ENCODE measurements at regions not wholly inside any gene's neighbourhood (a gene's known extent, or its start where the extent isn't known, plus 50 kb on each side); places are given as distances from the start of the nearest gene placed in this dataset.
"Not testable (repeated sequence)": the region's sequence is repeated elsewhere in the genome, so short reads cannot be mapped to it uniquely, and the experiment has no call there.

DNA sequence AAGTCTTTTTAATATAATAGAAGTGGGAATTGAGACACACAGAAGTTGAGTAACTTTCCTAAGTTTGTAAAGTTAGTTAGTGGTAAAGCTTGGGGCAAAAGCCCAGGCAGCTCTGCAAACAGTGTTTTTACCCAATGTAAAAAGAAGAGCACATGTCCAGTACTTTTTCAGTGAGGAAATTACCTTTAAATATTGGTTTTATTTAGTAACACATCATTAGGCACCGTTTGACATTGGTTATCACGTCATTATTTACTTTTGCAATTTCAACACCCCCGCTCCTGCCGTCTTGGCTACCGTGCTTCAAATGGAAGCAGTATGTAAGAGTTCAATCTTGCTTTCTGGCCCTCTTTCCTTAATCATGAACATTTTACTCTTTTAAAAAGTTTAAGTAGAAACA, 807.9 kb downstream of the EPHA4 start:
- no peaks in the 10 kb centered on the region for H3K9me3 Mint-ChIP-seq
- H3K4me3 Mint-ChIP-seq: no peak overlapping the region
- H3K27ac Mint-ChIP-seq (ENCODE audit: unreplicated experiment): no peak overlapping the region
- no peaks in the 10 kb centered on the region for H3K36me3 Mint-ChIP-seq (ENCODE audit: low read depth)
- peaks cover 4% of the 10 kb centered on the region for H3K4me1 Mint-ChIP-seq
- TF ChIP-seq, protein P1, sequence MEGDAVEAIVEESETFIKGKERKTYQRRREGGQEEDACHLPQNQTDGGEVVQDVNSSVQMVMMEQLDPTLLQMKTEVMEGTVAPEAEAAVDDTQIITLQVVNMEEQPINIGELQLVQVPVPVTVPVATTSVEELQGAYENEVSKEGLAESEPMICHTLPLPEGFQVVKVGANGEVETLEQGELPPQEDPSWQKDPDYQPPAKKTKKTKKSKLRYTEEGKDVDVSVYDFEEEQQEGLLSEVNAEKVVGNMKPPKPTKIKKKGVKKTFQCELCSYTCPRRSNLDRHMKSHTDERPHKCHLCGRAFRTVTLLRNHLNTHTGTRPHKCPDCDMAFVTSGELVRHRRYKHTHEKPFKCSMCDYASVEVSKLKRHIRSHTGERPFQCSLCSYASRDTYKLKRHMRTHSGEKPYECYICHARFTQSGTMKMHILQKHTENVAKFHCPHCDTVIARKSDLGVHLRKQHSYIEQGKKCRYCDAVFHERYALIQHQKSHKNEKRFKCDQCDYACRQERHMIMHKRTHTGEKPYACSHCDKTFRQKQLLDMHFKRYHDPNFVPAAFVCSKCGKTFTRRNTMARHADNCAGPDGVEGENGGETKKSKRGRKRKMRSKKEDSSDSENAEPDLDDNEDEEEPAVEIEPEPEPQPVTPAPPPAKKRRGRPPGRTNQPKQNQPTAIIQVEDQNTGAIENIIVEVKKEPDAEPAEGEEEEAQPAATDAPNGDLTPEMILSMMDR (conservative IDR thresholded peaks at IDR 0.05): no peak
- H3K27me3 Mint-ChIP-seq (ENCODE audit: low read depth): no peaks in the 10 kb centered on the region
- DNase-seq (ENCODE audit: low read depth, low spot score): no peak

DNA sequence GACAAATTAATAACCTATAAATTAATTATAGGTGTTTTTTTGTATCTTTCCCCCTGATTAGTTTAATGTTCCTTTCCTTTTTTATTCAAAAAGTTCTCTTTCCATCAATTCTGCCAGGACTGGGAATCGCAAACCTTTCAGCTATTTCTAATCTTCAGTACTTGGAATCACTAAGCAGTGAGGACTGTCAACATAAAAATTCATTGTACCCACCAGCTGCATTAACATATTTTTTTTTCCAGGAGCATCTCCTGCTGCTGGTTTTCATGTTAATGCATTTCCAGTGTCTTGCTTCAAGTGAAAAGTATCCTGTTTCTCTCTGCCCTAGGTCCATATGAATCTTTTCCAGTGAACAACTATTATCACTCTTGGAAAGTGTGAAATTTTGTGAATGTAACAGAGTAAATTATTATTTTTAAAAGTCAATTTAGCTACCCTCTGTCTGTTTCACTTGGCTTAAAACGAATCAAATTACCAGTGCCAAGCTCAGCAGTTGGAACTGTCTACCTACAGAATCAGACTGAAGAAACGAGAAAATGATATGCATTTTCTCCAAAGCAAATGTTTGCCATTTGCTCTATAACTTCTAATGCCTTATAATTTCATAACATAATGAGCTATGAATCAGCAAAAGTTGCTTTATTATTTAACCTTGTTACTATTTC, 804.4 kb downstream of the EPHA4 start:
- no peak for DNase-seq (ENCODE audit: low read depth, low spot score)
- Mint-ChIP-seq H3K4me1 (peaks cover 4% of the 10 kb centered on the region), H3K9me3 (no peaks in the 10 kb centered on the region), H3K36me3 (ENCODE audit: low read depth) (no peaks in the 10 kb centered on the region), H3K4me3 (no peak overlapping the region), H3K27ac (ENCODE audit: unreplicated experiment) (no peak overlapping the region), H3K27me3 (ENCODE audit: low read depth) (no peaks in the 10 kb centered on the region)
- TF ChIP-seq, protein P1 (conservative IDR thresholded peaks at IDR 0.05): no peak

DNA sequence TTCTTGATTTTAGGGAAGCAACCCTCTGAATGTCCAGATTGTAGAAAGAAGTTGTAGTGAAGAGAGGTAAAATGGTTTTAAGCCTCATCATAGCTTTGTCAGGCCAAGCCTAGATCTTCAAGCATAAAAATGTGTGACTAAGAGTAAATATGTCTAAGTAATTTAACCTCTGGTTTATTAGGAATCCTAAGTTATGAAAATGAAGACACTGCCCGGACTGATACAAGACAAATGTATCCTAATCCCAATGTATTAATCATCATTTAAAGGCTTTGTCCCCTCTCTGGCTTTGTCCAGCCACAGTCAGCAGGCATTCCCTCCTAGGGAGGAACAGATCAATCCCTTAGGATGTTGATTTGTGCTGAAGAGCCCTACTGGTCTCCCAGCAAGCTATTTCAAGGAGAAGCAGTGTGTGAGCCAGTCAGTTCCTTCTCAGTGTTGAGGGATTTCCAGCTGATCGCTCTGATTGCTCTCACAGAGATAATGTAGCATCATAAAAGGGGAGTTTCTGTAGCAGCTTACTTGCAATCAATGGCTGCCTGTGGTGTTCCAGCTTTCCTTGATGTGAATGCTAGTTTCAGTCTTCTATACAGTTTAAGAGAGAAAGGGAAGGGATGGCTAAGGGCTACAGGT, 796.1 kb downstream of the EPHA4 start:
- Mint-ChIP-seq H3K4me1 (peaks cover 6% of the 10 kb centered on the region), H3K27ac (ENCODE audit: unreplicated experiment) (no peak overlapping the region), H3K4me3 (no peak overlapping the region), H3K9me3 (peaks cover 3% of the 10 kb centered on the region), H3K27me3 (ENCODE audit: low read depth) (no peaks in the 10 kb centered on the region), H3K36me3 (ENCODE audit: low read depth) (no peaks in the 10 kb centered on the region)
- TF ChIP-seq, protein P1 (conservative IDR thresholded peaks at IDR 0.05): no peak
- no peak for DNase-seq (ENCODE audit: low read depth, low spot score)

DNA sequence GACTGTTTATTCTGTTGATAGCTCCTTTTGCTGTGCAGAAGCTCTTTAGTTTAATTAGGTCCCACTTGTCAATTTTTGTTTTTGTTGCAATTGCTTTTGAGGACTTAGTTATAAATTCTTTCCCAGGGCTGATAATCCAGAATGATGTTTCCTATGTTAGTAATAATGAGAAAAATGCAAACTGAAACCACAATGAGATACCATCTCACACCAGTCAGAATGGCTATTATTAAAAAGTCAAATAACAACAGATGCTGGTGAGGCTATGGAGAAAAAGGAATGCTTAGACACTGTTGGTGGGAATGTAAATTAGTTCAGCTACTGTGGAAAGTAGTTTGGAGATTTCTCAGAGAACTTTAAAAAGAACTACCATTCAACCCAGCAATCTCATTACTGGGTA, 793.0 kb downstream of the EPHA4 start:
- not testable (repeated sequence) for DNase-seq (ENCODE audit: low read depth, low spot score); H3K27me3 Mint-ChIP-seq (ENCODE audit: low read depth); H3K4me1 Mint-ChIP-seq; H3K4me3 Mint-ChIP-seq; H3K36me3 Mint-ChIP-seq (ENCODE audit: low read depth); H3K9me3 Mint-ChIP-seq; H3K27ac Mint-ChIP-seq (ENCODE audit: unreplicated experiment)

DNA sequence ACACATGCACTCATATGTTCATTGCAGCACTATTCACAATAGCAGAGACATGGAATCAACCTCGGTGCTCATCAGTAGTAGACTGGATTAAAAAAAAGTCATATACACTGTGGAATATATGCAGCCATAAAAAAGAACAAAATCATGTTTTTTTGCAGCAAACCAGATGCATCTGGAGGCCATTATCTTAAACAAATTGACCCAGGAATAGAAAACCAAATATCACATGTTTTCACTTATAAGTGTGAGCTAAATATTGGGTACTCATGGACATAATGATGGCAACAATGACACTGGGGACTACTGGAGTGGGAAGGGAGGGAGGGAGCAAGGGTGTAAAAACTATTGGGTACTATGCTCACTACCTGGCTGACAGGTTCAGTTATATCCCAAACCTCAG, 792.6 kb downstream of the EPHA4 start:
- Mint-ChIP-seq H3K27me3 (ENCODE audit: low read depth) (no peaks in the 10 kb centered on the region), H3K27ac (ENCODE audit: unreplicated experiment) (no peak overlapping the region), H3K36me3 (ENCODE audit: low read depth) (no peaks in the 10 kb centered on the region), H3K9me3 (peaks cover 3% of the 10 kb centered on the region), H3K4me1 (peaks cover 6% of the 10 kb centered on the region), H3K4me3 (no peak overlapping the region)
- DNase-seq (ENCODE audit: low read depth, low spot score): no peak
- TF ChIP-seq, protein P1 (conservative IDR thresholded peaks at IDR 0.05): no peak

DNA sequence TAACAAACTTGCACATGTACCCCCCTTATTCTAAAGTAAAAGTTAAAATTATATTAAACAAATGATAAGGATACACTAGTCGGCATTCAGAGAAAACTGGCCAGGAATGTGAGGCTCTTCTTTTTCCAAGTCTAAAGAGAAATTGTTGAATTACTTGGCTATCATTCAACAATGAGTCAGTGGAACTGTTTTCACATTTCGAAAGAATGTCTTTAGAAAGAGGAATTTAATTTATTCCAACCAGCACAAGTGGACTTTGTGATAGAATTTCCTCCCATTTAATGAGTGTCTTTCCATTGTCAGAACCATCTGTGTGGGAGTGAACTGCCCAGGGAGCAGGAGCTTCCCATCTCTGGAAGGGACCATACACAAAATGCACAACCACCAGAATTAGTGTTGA, 792.2 kb downstream of the EPHA4 start:
- H3K36me3 Mint-ChIP-seq (ENCODE audit: low read depth): no peaks in the 10 kb centered on the region
- H3K27me3 Mint-ChIP-seq (ENCODE audit: low read depth): no peaks in the 10 kb centered on the region
- H3K9me3 Mint-ChIP-seq: peaks cover 3% of the 10 kb centered on the region
- no peak for DNase-seq (ENCODE audit: low read depth, low spot score)
- TF ChIP-seq, protein P1 (conservative IDR thresholded peaks at IDR 0.05): no peak
- H3K4me1 Mint-ChIP-seq: peaks cover 6% of the 10 kb centered on the region
- no peak overlapping the region for H3K4me3 Mint-ChIP-seq
- no peak overlapping the region for H3K27ac Mint-ChIP-seq (ENCODE audit: unreplicated experiment)
